ENCODE measurements at regions not wholly inside any gene's neighbourhood (a gene's known extent, or its start where the extent isn't known, plus 50 kb on each side); places are given as distances from the start of the nearest gene placed in this dataset.

DNA sequence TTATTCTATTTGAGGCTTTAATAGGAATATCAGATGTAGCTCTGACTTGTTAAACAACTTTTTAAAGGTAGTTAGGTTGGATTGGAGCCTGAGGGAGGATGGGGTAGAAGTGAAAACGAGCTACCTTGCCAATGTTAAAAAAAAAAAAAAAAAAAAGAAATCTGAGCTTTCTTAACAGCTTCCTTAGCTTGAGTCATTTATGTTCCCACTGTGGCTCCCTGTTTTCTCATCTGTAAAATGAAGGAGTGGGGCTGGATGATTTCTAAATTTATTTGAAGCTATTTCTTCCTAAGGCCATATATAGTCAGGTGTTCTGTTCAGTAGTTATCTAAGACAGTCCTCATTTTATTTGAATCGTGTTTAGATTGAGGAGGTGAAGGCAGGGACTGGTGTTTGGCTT, 105.7 kb downstream of the EDEM1 start:
- Mint-ChIP-seq H3K4me3 (ENCODE audit: low read depth, unreplicated experiment) (no peak overlapping the region), H3K4me1 (ENCODE audit: low read depth, unreplicated experiment) (peaks cover 7% of the 10 kb centered on the region), H3K27me3 (ENCODE audit: unreplicated experiment) (no peaks in the 10 kb centered on the region), H3K36me3 (ENCODE audit: insufficient read depth, unreplicated experiment) (no peaks in the 10 kb centered on the region), H3K9me3 (ENCODE audit: low read depth, unreplicated experiment) (peaks cover 4% of the 10 kb centered on the region), H3K27ac (ENCODE audit: unreplicated experiment) (no peak overlapping the region)
- no TSS peak for BruUV-seq (replicated peaks)
- TF ChIP-seq, protein P1, sequence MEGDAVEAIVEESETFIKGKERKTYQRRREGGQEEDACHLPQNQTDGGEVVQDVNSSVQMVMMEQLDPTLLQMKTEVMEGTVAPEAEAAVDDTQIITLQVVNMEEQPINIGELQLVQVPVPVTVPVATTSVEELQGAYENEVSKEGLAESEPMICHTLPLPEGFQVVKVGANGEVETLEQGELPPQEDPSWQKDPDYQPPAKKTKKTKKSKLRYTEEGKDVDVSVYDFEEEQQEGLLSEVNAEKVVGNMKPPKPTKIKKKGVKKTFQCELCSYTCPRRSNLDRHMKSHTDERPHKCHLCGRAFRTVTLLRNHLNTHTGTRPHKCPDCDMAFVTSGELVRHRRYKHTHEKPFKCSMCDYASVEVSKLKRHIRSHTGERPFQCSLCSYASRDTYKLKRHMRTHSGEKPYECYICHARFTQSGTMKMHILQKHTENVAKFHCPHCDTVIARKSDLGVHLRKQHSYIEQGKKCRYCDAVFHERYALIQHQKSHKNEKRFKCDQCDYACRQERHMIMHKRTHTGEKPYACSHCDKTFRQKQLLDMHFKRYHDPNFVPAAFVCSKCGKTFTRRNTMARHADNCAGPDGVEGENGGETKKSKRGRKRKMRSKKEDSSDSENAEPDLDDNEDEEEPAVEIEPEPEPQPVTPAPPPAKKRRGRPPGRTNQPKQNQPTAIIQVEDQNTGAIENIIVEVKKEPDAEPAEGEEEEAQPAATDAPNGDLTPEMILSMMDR (IDR thresholded peaks at IDR 0.05; ENCODE audit: unreplicated experiment) = no peak
- DNase-seq = no peak
- CTCF ChIA-PET = interaction anchor here (0.6 kb wide), 1 partner anchor 813 kb away, joined by 3 read pairs; no protein-coding TSS in a partner anchor
- intact Hi-C loops (cut with micrococcal nuclease; ENCODE audit: unreplicated experiment) = no loop called here

DNA sequence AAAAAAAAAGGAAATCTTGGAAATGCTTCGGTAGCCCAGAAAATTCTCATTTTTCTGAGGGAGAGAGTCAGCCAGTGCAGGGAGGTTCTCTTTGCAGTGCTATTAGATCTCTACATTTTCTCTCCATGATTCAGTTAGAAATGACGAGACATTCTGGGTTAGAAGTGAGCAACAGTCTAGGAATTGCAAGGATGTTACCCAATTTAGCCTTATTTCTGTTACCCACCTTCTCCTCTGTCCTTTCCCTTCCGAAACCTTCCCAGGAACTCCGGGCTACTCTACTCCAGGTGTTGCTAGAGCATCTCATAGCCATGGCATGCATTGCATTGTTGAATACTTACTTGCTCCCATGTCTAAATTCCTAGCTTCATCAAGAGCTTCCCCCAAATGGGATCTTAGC, 106.8 kb downstream of the EDEM1 start:
- no peak for DNase-seq
- TF ChIP-seq, protein P1 (IDR thresholded peaks at IDR 0.05; ENCODE audit: unreplicated experiment) = no peak
- Mint-ChIP-seq H3K4me3 (ENCODE audit: low read depth, unreplicated experiment) (no peak overlapping the region), H3K4me1 (ENCODE audit: low read depth, unreplicated experiment) (peaks cover 9% of the 10 kb centered on the region), H3K27me3 (ENCODE audit: unreplicated experiment) (no peaks in the 10 kb centered on the region), H3K27ac (ENCODE audit: unreplicated experiment) (no peak overlapping the region), H3K36me3 (ENCODE audit: insufficient read depth, unreplicated experiment) (no peaks in the 10 kb centered on the region), H3K9me3 (ENCODE audit: low read depth, unreplicated experiment) (peaks cover 4% of the 10 kb centered on the region)
- CTCF ChIA-PET = no interaction called here
- no TSS peak for BruUV-seq (replicated peaks)
- intact Hi-C loops (cut with micrococcal nuclease; ENCODE audit: unreplicated experiment) = no loop called here

DNA sequence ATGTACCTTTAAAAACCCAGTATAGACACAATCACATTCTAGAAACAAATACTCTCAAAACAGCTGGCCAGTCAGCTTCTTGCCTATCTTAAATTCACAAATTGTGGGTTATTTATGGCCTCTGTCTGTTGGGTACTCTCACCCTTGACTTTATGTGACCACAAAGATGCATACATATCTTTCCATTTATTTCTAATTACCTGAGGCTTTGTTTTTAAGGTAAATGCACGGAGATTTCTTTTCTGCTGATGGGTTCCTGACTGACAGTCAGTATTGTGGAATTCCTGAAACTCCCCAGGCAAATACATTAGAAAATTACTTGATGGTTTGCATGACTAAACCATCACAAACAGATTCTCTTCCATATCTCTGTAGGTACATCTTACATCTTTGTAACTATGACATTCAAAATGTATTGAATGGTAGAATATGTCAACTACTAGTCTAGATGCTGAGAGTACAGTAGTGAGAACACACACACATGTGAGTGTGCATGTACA, 107.7 kb downstream of the EDEM1 start:
- H3K4me3 Mint-ChIP-seq (ENCODE audit: low read depth, unreplicated experiment) = no peak overlapping the region
- TF ChIP-seq, protein P1 (IDR thresholded peaks at IDR 0.05; ENCODE audit: unreplicated experiment) = no peak
- H3K27ac Mint-ChIP-seq (ENCODE audit: unreplicated experiment) = no peak overlapping the region
- intact Hi-C loops (cut with micrococcal nuclease; ENCODE audit: unreplicated experiment) = no loop called here
- DNase-seq = no peak
- no peaks in the 10 kb centered on the region for H3K27me3 Mint-ChIP-seq (ENCODE audit: unreplicated experiment)
- CTCF ChIA-PET = no interaction called here
- no TSS peak for BruUV-seq (replicated peaks)
- H3K36me3 Mint-ChIP-seq (ENCODE audit: insufficient read depth, unreplicated experiment) = no peaks in the 10 kb centered on the region
- peaks cover 4% of the 10 kb centered on the region for H3K9me3 Mint-ChIP-seq (ENCODE audit: low read depth, unreplicated experiment)
- H3K4me1 Mint-ChIP-seq (ENCODE audit: low read depth, unreplicated experiment) = peaks cover 9% of the 10 kb centered on the region

DNA sequence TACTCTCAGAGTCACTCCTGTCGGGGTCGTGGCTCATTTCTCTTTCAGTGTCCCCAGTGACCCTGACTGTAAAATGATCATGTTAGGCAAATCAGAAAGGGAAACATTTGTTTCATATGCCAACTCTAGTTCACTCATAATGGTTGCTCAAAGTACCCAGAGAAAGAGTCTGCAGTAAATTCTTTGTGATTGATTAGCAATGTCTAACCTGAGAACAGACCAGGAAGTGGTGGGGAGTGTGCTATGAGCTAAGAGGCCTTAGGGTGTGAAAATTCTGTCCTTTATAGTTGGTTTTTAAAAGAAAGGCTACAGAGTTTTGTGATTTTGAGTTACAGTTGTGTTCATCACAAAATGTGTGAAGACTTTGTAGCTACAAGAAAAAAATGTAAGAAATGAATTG, 108.9 kb downstream of the EDEM1 start:
- H3K27me3 Mint-ChIP-seq (ENCODE audit: unreplicated experiment) = no peaks in the 10 kb centered on the region
- H3K36me3 Mint-ChIP-seq (ENCODE audit: insufficient read depth, unreplicated experiment) = no peaks in the 10 kb centered on the region
- H3K4me1 Mint-ChIP-seq (ENCODE audit: low read depth, unreplicated experiment) = peaks cover 9% of the 10 kb centered on the region
- intact Hi-C loops (cut with micrococcal nuclease; ENCODE audit: unreplicated experiment) = no loop called here
- TF ChIP-seq, protein P1 (IDR thresholded peaks at IDR 0.05; ENCODE audit: unreplicated experiment) = no peak
- no peak overlapping the region for H3K4me3 Mint-ChIP-seq (ENCODE audit: low read depth, unreplicated experiment)
- no peak for DNase-seq
- BruUV-seq (replicated peaks) = no TSS peak
- CTCF ChIA-PET = interaction anchor here (0.6 kb wide), 1 partner anchor 23 kb away, joined by 3 read pairs; no protein-coding TSS in a partner anchor
- H3K9me3 Mint-ChIP-seq (ENCODE audit: low read depth, unreplicated experiment) = peaks cover 4% of the 10 kb centered on the region
- no peak overlapping the region for H3K27ac Mint-ChIP-seq (ENCODE audit: unreplicated experiment)

Data from Calu3 (cell line).